ENCODE measurements at regions not wholly inside any gene's neighbourhood (a gene's known extent, or its start where the extent isn't known, plus 50 kb on each side); places are given as distances from the start of the nearest gene placed in this dataset.

GRCh38 chr13:84653915-84654534 is 771.8 kb upstream of the SLITRK1 start:
- TF ChIP-seq POLR2AphosphoS5 (IDR thresholded peaks at IDR 0.05; ENCODE audit: low read depth, low read length) (no peak), POLR2A (IDR thresholded peaks at IDR 0.05; ENCODE audit: low read depth, low read length) (no peak), TAF1 (IDR thresholded peaks at IDR 0.05; ENCODE audit: borderline replicate concordance, low read depth, low read length) (no peak)
